HUES64 (cell line): ENCODE measurements at regions not wholly inside any gene's neighbourhood (a gene's known extent, or its start where the extent isn't known, plus 50 kb on each side); places are given as distances from the start of the nearest gene placed in this dataset.

ENCODE experiments used
- H3K27ac ChIP-seq: 2 replicates; pipeline ENCODE4 v1.7.0; 2013; ENCODE audit warnings: low read depth, low read length, inconsistent platforms
- H3K27me3 ChIP-seq: 2 replicates; pipeline ENCODE4 v1.6.1; 2013; ENCODE audit warnings: mild to moderate bottlenecking, low read length; ENCODE audit not compliant: insufficient read depth
- H3K36me3 ChIP-seq: 2 replicates; pipeline ENCODE4 v1.6.1; 2013; ENCODE audit warnings: mild to moderate bottlenecking, low read length; ENCODE audit not compliant: insufficient read depth
- H3K4me1 ChIP-seq: 2 replicates; pipeline ENCODE4 v1.6.1; 2013; ENCODE audit warnings: mild to moderate bottlenecking, low read length, moderate library complexity; ENCODE audit not compliant: insufficient read depth
- H3K4me3 ChIP-seq: 2 replicates; pipeline ENCODE4 v1.5.1; 2013; ENCODE audit warnings: mild to moderate bottlenecking, low read length, moderate library complexity
- H3K9ac ChIP-seq: 2 replicates; pipeline ENCODE4 v1.6.1; 2013; ENCODE audit warnings: mild to moderate bottlenecking, low read depth, low read length
- H3K9me3 ChIP-seq: 2 replicates; pipeline ENCODE4 v1.6.1; 2013; ENCODE audit warnings: low read depth, low read length; ENCODE audit not compliant: insufficient read depth
- WGBS: fragments of 150-250, 120-280 bp; methylation state at CpG from one replicate; pipeline ENCODE4 v1.1.7; 2013; ENCODE audit warnings: missing lambda C conversion rate; 5-methylcytosine and 5-hydroxymethylcytosine counted together

GRCh38 chr1:4916610-4917009 is 262.2 kb downstream of the AJAP1 start:
- H3K36me3 ChIP-seq: no peaks in the 10 kb centered on the region
- no peaks in the 10 kb centered on the region for H3K4me1 ChIP-seq
- H3K9me3 ChIP-seq: peaks cover 12% of the 10 kb centered on the region; the same call in 1 of the 2 replicates
- no peak overlapping the region for H3K9ac ChIP-seq
- no peak overlapping the region for H3K4me3 ChIP-seq
- WGBS: 91% methylated on average over 7 of the region's 7 CpGs
- no peak overlapping the region for H3K27ac ChIP-seq
- no peaks in the 10 kb centered on the region for H3K27me3 ChIP-seq

DNA sequence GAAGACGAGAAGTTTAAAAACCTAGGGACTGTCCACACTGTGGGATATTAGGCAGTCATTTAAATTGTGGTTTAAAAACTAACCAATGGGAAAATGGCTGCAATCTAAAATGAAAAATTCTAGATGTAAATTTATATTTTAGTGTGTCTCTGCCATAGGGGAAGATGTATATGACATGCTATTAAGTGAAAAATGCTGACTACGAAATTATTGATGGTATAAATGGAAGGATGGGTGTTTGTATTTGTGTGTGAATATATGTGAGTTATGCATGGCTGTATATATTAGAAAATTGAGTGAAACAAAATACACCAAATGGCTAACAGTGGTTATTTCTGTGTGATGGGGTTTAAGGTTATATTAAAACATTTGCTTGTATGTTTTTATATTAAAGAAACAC is 260.7 kb downstream of the AJAP1 start:
- no peaks in the 10 kb centered on the region for H3K4me1 ChIP-seq
- H3K27me3 ChIP-seq: no peaks in the 10 kb centered on the region
- no peaks in the 10 kb centered on the region for H3K36me3 ChIP-seq
- no peak overlapping the region for H3K9ac ChIP-seq
- H3K27ac ChIP-seq: no peak overlapping the region
- H3K9me3 ChIP-seq: peaks cover 6% of the 10 kb centered on the region; the same call in 1 of the 2 replicates
- WGBS: 90% methylated on average over 2 of the region's 2 CpGs
- no peak overlapping the region for H3K4me3 ChIP-seq

GRCh38 chr1:4908486-4908885 is 254.1 kb downstream of the AJAP1 start:
- Histone ChIP-seq H3K4me1 (no peaks in the 10 kb centered on the region), H3K36me3 (no peaks in the 10 kb centered on the region), H3K9me3 (no peaks in the 10 kb centered on the region), H3K4me3 (no peak overlapping the region), H3K9ac (no peak overlapping the region), H3K27ac (no peak overlapping the region), H3K27me3 (no peaks in the 10 kb centered on the region)
- WGBS: 94% methylated on average over 13 of the region's 13 CpGs

DNA sequence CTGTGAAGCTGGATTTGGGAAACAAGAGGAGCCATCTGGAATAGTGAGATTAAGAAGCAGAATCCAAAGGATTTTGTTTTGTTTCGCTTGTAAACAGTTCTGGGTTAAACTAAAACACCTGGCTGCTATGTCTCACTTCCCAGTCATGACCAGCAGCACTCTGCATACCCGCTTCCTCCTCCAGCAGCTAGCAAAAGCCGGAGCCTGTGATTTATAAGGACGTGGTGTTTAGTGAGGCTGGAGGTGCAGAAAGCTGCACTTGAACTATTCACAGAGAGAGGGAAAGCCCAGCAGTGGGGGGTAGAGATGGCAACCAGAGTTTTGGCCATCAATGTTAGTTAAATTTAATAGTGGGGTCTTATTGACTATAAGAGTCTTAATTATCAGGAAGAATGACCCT is 240.2 kb downstream of the AJAP1 start:
- no peaks in the 10 kb centered on the region for H3K9me3 ChIP-seq
- no peak overlapping the region for H3K27ac ChIP-seq
- H3K36me3 ChIP-seq: no peaks in the 10 kb centered on the region
- no peaks in the 10 kb centered on the region for H3K27me3 ChIP-seq
- no peak overlapping the region for H3K4me3 ChIP-seq
- no peak overlapping the region for H3K9ac ChIP-seq
- H3K4me1 ChIP-seq: 0 out of 2 replicates have a peak, but pooled peaks cover 10% of the 10 kb centered on the region
- 76% methylated on average over 4 of the region's 4 CpGs for WGBS

DNA sequence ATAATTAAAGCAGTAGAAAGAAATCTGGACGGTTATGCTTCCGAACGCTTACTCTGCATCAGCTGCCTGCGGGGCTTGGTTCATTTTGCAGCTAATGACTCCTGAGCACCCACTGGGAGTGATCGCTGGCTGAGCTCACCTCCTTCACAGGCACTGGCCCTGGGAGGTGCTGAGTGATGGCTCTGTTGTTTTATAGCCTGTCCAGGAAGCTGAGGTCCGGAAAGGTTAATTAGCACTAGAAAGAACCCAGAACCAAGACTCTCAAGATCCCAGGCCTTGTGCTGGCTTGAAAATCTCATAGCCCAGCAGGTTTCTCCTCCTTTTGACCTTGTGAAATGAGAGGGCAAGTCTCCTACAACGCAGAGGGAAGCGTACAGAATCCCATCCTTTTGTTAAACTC is 226.2 kb downstream of the AJAP1 start:
- 28% methylated on average over 8 of the region's 8 CpGs for WGBS
- peaks cover 13% of the 10 kb centered on the region for H3K4me1 ChIP-seq
- H3K9me3 ChIP-seq: no peaks in the 10 kb centered on the region
- no peaks in the 10 kb centered on the region for H3K27me3 ChIP-seq
- H3K9ac ChIP-seq: no peak overlapping the region
- no peak overlapping the region for H3K27ac ChIP-seq
- no peaks in the 10 kb centered on the region for H3K36me3 ChIP-seq
- H3K4me3 ChIP-seq: no peak overlapping the region

DNA sequence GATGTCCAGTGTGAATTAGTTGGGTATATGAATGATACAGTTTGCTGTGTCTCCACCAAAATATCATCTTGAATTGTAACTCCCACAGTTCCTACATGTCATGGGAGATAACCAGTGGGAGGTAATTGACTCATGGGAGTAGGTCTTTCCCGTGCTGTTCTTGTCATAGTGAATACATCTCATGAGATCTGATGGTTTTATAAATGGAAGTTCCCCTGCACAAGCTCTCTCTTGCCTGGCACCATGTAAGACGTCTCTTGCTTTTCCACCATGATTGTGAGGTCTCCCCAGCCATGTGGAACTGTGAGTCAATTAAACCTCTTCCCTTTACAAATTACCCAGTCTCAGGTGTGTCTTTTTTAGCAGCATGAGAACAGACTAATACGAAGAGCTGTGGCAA is 223.0 kb downstream of the AJAP1 start:
- no peaks in the 10 kb centered on the region for H3K36me3 ChIP-seq
- H3K9me3 ChIP-seq: no peaks in the 10 kb centered on the region
- H3K27ac ChIP-seq: no peak overlapping the region
- WGBS: 91% methylated on average over 3 of the region's 3 CpGs
- H3K9ac ChIP-seq: no peak overlapping the region
- no peaks in the 10 kb centered on the region for H3K27me3 ChIP-seq
- peaks cover 13% of the 10 kb centered on the region for H3K4me1 ChIP-seq
- no peak overlapping the region for H3K4me3 ChIP-seq

GRCh38 chr1:4871373-4871772 is 217.0 kb downstream of the AJAP1 start:
- H3K4me3 ChIP-seq: no peak overlapping the region
- no peaks in the 10 kb centered on the region for H3K27me3 ChIP-seq
- WGBS: 89% methylated on average over 3 of the region's 3 CpGs
- no peaks in the 10 kb centered on the region for H3K4me1 ChIP-seq
- no peak overlapping the region for H3K9ac ChIP-seq
- H3K9me3 ChIP-seq: peaks cover 9% of the 10 kb centered on the region
- no peaks in the 10 kb centered on the region for H3K36me3 ChIP-seq
- no peak overlapping the region for H3K27ac ChIP-seq

DNA sequence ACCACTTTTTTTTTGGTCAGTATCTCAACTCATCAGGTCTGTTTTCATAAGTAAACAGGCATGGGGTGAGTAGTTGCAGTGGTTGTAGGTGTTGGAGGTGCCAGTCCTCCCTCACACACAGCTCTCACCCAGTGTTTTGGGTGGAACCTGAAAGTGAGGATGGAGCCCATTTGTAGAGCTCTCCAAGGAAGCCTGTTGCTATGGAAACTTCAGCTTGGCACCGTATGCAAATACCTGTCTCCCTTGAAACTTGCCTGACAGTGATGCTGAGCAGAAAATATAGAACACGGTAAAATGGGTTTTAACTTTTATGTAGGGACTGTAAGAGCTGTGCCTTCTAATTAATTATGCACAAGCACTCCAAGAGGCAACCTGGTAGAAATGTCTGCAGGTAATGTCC is 214.1 kb downstream of the AJAP1 start:
- 96% methylated on average over 2 of the region's 2 CpGs for WGBS
- Histone ChIP-seq H3K4me3 (no peak overlapping the region), H3K9ac (no peak overlapping the region), H3K36me3 (no peaks in the 10 kb centered on the region), H3K9me3 (peaks cover 9% of the 10 kb centered on the region), H3K4me1 (no peaks in the 10 kb centered on the region), H3K27ac (no peak overlapping the region), H3K27me3 (no peaks in the 10 kb centered on the region)

DNA sequence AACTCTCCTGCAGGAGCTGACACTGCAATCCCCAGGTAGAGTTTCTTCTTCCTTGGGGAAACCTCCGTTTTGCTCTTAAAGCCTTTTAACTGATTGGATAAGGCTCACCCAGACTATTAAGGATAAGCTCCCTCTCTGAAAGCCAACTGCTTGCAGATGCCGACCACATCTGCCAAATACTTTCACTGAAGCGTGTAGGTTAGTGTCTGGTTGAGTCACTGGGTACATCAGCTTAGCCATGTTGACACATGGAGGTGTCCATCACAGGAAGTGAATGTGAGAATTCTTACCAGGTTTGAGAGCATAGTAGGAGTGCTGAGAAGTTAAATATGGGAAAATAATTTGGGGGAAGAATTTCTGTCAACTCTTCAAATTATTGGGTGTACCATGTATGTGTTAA is 202.0 kb downstream of the AJAP1 start:
- Histone ChIP-seq H3K9ac (no peak overlapping the region), H3K27ac (no peak overlapping the region), H3K27me3 (no peaks in the 10 kb centered on the region), H3K4me3 (no peak overlapping the region), H3K36me3 (no peaks in the 10 kb centered on the region), H3K9me3 (peaks cover 4% of the 10 kb centered on the region; the same call in 1 of the 2 replicates), H3K4me1 (no peaks in the 10 kb centered on the region)
- WGBS: 91% methylated on average over 3 of the region's 3 CpGs

- Histone ChIP-seq H3K4me1 (no peaks in the 10 kb centered on the region), H3K4me3 (no peak overlapping the region), H3K27me3 (no peaks in the 10 kb centered on the region), H3K9me3 (peaks cover 14% of the 10 kb centered on the region), H3K36me3 (no peaks in the 10 kb centered on the region), H3K9ac (no peak overlapping the region), H3K27ac (no peak overlapping the region)
- WGBS: 95% methylated on average over 8 of the region's 8 CpGs
Observed at GRCh38 chr1:4854367-4854766, 200.0 kb downstream of the AJAP1 start.

DNA sequence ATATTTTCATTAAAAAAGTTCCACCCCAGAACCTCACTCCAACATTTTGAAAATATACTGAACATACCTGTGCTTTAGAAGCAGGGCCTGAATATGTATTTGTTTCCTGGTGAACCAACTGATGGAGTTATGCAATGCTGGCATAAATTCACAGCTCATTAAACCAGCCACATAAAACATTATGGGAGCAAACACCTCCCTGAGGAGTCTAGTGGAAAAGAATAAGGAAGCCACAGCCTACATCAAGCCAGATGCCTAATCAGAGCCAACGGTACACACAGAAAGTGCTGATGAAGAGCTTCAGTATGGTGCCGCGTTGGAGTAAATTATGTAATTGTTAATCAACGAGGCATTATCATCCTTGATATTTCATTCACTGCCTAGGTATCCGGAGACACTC is 199.5 kb downstream of the AJAP1 start:
- no peak overlapping the region for H3K9ac ChIP-seq
- WGBS: 98% methylated on average over 5 of the region's 5 CpGs

DNA sequence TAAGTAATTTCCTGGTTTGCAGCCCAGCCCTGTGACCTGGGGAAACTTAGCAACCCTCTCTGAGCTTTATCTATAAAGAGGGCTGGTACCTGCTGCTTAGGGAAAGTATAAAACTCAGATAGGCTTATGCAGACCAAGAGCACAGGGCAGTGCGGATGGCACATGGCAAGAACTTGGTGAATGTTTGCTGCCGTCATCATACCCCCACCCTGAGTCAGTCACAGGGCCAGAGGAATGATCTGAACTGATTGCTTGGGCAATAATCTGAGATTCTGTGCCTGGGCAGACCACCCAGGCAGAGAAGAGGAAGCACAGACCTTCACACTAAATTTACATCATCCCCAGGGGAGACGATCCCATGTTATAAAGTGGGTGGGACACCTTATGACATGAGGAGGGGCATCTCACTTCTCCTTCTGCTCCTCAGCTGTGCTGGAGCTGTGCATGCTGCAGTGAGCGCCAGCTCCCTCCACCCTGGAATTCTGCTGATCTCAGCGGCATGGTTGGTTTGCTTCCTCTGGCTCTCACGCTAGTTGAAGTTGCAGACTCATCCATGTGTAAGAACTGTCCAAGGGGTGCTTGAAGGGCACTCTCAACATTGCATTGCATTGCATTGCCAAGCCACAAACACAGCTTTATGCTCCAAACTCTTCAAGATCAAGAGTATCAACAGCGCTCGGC is 197.1 kb downstream of the AJAP1 start:
- H3K4me3 ChIP-seq: no peak overlapping the region
- no peaks in the 10 kb centered on the region for H3K36me3 ChIP-seq
- no peak overlapping the region for H3K9ac ChIP-seq
- 79% methylated on average over 8 of the region's 8 CpGs for WGBS
- no peaks in the 10 kb centered on the region for H3K27me3 ChIP-seq
- H3K4me1 ChIP-seq: peaks cover 4% of the 10 kb centered on the region; the same call in 1 of the 2 replicates
- no peak overlapping the region for H3K27ac ChIP-seq
- H3K9me3 ChIP-seq: peaks cover 10% of the 10 kb centered on the region; the same call in 1 of the 2 replicates

More for the DNA sequence above, 199.5 kb downstream of the AJAP1 start:
- Histone ChIP-seq H3K36me3 (no peaks in the 10 kb centered on the region), H3K9me3 (peaks cover 14% of the 10 kb centered on the region), H3K27me3 (no peaks in the 10 kb centered on the region), H3K4me3 (no peak overlapping the region), H3K27ac (no peak overlapping the region), H3K4me1 (no peaks in the 10 kb centered on the region)
